SK-N-SH (cell line): ENCODE measurements at regions not wholly inside any gene's neighbourhood (a gene's known extent, or its start where the extent isn't known, plus 50 kb on each side); places are given as distances from the start of the nearest gene placed in this dataset.
"Not testable (repeated sequence)": the region's sequence is repeated elsewhere in the genome, so short reads cannot be mapped to it uniquely, and the experiment has no call there.

Experiments
- CTCF ChIA-PET: fragments of 300-600, 350-600 bp; formaldehyde crosslinking; extraction: SDS; loops from one replicate; lab custom pipeline; 2021; lab: Yijun Ruan, JAX
- POLR2A ChIA-PET: fragments of 350-600 bp; sonication (Branson Sonifier 250); formaldehyde crosslinking; extraction: SDS; loops from one replicate; lab custom pipeline; 2020; ENCODE audit warnings: antibody characterized with exemption, inconsistent platforms; lab: Yijun Ruan, JAX
- DNase-seq: peaks from one replicate; pipeline ENCODE4 v3.0.0; 2012
- H2AFZ ChIP-seq: fragments of 200-600 bp; sonication (generic); 2 replicates; pipeline ENCODE4 v1.8.1; 2016; ENCODE audit warnings: antibody characterized with exemption, mild to moderate bottlenecking, low read depth
- H3F3A ChIP-seq: fragments of 200-600 bp; sonication (generic); replicated peaks from 2 replicates; pipeline ENCODE3; 2016; ENCODE audit warnings: antibody characterized with exemption, mild to moderate bottlenecking; ENCODE audit not compliant: insufficient read depth
- H3K27ac ChIP-seq, 2 experiments: fragments of 200-500 bp in 1 of 2; fragments of 200-600 bp in 1 of 2; sonication (Bioruptor generic) in 1 of 2; sonication (generic), shearing (Covaris generic) in 1 of 2; 2 replicates each; pipeline versions ENCODE4 v1.5.1 to v1.6.1; 2014 to 2016; ENCODE audit warnings: low read depth in 2 of 2, inconsistent platforms in 1 of 2, low read length in 1 of 2, mild to moderate bottlenecking in 1 of 2, mixed read lengths in 1 of 2
- H3K27me3 ChIP-seq: fragments of 200-600 bp; sonication (generic), shearing (Covaris generic); 2 replicates; pipeline ENCODE4 v1.6.1; 2016; ENCODE audit warnings: mixed run types; ENCODE audit not compliant: insufficient read depth
- H3K36me3 ChIP-seq, 2 experiments: fragments of 200-500 bp in 1 of 2; fragments of 200-600 bp in 1 of 2; sonication (Bioruptor generic) in 1 of 2; sonication (generic) in 1 of 2; replicated peaks in 1 of 2; 2 replicates each; pipeline versions ENCODE3 to v1.5.1; 2014 to 2016; ENCODE audit warnings: low read length in 1 of 2, mild to moderate bottlenecking in 1 of 2; ENCODE audit not compliant: insufficient read depth in 2 of 2, control insufficient read depth in 1 of 2
- H3K4me1 ChIP-seq, 2 experiments: fragments of 200-500 bp in 1 of 2; fragments of 200-600 bp in 1 of 2; sonication (Bioruptor generic) in 1 of 2; sonication (generic), shearing (Covaris generic) in 1 of 2; 2 replicates each; pipeline versions ENCODE4 v1.5.1 to v1.6.1; 2014 to 2016; ENCODE audit warnings: low read depth in 1 of 2, low read length in 1 of 2, mixed run types in 1 of 2; ENCODE audit not compliant: insufficient read depth in 2 of 2, control insufficient read depth in 1 of 2
- H3K4me2 ChIP-seq: fragments of 200-600 bp; sonication (generic), shearing (Covaris generic); 2 replicates; pipeline ENCODE4 v1.6.1; 2017; ENCODE audit warnings: mixed run types
- H3K4me3 ChIP-seq, 2 experiments: fragments of 200-500 bp in 1 of 2; fragments of 200-600 bp in 1 of 2; sonication (Bioruptor generic) in 1 of 2; sonication (generic), shearing (Covaris generic) in 1 of 2; 2 replicates each; pipeline versions ENCODE4 v1.5.1 to v1.8.1; 2014 to 2016; ENCODE audit warnings: low read depth in 2 of 2, inconsistent platforms in 1 of 2, low read length in 1 of 2, mild to moderate bottlenecking in 1 of 2, mixed read lengths in 1 of 2, moderate library complexity in 1 of 2
- H3K79me2 ChIP-seq: fragments of 200-600 bp; sonication (generic); 2 replicates; pipeline ENCODE4 v1.8.1; 2017; ENCODE audit warnings: mild to moderate bottlenecking; ENCODE audit not compliant: insufficient read depth
- H3K9ac ChIP-seq: fragments of 200-600 bp; sonication (generic); 2 replicates; pipeline ENCODE4 v1.6.1; 2017; ENCODE audit warnings: mixed run types
- H3K9me2 ChIP-seq: fragments of 200-600 bp; sonication (generic); 2 replicates; pipeline ENCODE4 v1.6.1; 2017; ENCODE audit warnings: mixed run types
- H3K9me3 ChIP-seq: fragments of 200-600 bp; sonication (generic); 2 replicates; pipeline ENCODE4 v1.6.1; 2017; ENCODE audit warnings: mixed run types, mild to moderate bottlenecking, moderate library complexity
- H4K20me1 ChIP-seq: fragments of 200-600 bp; sonication (generic); 2 replicates; pipeline ENCODE4 v1.6.1; 2017; ENCODE audit warnings: mild to moderate bottlenecking, mixed run types; ENCODE audit not compliant: insufficient read depth
- CHD2 ChIP-seq: fragments of 150-350 bp; IDR thresholded peaks from 2 replicates; pipeline ENCODE4 v1.6.1; 2018; ENCODE audit warnings: low read length; ENCODE audit not compliant: partially characterized antibody
- ELF1 ChIP-seq: IDR thresholded peaks from 2 replicates; pipeline ENCODE4 v1.4.0; 2012
- FOXJ3 ChIP-seq: sonication (generic); formaldehyde crosslinking; IDR thresholded peaks from 2 replicates; pipeline ENCODE4 v1.5.1; 2020; ENCODE audit warnings: mild to moderate bottlenecking, missing genetic modification reagents
- GATA2 ChIP-seq: sonication (generic); formaldehyde crosslinking; IDR thresholded peaks from 2 replicates; pipeline ENCODE4 v1.5.0; 2020; ENCODE audit warnings: mild to moderate bottlenecking, missing genetic modification reagents
- MEF2A ChIP-seq: IDR thresholded peaks from 2 replicates; pipeline ENCODE4 v1.4.0; 2012; ENCODE audit warnings: low read depth, borderline replicate concordance
- RAD21 ChIP-seq: IDR thresholded peaks from 2 replicates; pipeline ENCODE4 v1.6.1; 2012; ENCODE audit warnings: mild to moderate bottlenecking, low read length
- RCOR1 ChIP-seq: fragments of 150-350 bp; IDR thresholded peaks from 2 replicates; pipeline ENCODE4 v1.6.1; 2017; ENCODE audit warnings: antibody characterized with exemption, low read length
- TAF1 ChIP-seq: IDR thresholded peaks from 2 replicates; pipeline ENCODE4 v1.6.1; 2012; ENCODE audit warnings: low read depth, mild to moderate bottlenecking, low read length, moderate library complexity, borderline replicate concordance
- TEAD4 ChIP-seq: IDR thresholded peaks from 2 replicates; pipeline ENCODE4 v1.4.0; 2012; ENCODE audit warnings: mild to moderate bottlenecking, borderline replicate concordance; ENCODE audit not compliant: insufficient read depth
- YY1 ChIP-seq: IDR thresholded peaks from 2 replicates; pipeline ENCODE4 v1.4.0; 2012; ENCODE audit warnings: low read depth, mild to moderate bottlenecking
- WGBS: methylation state at CpG from one replicate; pipeline ENCODE4 v1.1.6; 2017; ENCODE audit warnings: low lambda C conversion rate; 5-methylcytosine and 5-hydroxymethylcytosine counted together
- TF ChIP-seq, protein P1 (sequence below): IDR thresholded peaks from 2 replicates; pipeline ENCODE4 v1.4.0; 2012; ENCODE audit warnings: low read depth, borderline replicate concordance
- TF ChIP-seq, protein P2 (sequence below): fragments of 200-600 bp; sonication (generic); IDR thresholded peaks from 2 replicates; pipeline ENCODE4 v1.6.1; 2017; ENCODE audit warnings: antibody characterized with exemption, mild to moderate bottlenecking, moderate library complexity
- TF ChIP-seq, protein P3 (sequence below): IDR thresholded peaks from 2 replicates; pipeline ENCODE4 v1.6.1; 2012; ENCODE audit warnings: mild to moderate bottlenecking, low read depth, low read length, moderate library complexity
- TF ChIP-seq, protein P4 (sequence below): IDR thresholded peaks from 2 replicates; pipeline ENCODE4; 2012

DNA sequence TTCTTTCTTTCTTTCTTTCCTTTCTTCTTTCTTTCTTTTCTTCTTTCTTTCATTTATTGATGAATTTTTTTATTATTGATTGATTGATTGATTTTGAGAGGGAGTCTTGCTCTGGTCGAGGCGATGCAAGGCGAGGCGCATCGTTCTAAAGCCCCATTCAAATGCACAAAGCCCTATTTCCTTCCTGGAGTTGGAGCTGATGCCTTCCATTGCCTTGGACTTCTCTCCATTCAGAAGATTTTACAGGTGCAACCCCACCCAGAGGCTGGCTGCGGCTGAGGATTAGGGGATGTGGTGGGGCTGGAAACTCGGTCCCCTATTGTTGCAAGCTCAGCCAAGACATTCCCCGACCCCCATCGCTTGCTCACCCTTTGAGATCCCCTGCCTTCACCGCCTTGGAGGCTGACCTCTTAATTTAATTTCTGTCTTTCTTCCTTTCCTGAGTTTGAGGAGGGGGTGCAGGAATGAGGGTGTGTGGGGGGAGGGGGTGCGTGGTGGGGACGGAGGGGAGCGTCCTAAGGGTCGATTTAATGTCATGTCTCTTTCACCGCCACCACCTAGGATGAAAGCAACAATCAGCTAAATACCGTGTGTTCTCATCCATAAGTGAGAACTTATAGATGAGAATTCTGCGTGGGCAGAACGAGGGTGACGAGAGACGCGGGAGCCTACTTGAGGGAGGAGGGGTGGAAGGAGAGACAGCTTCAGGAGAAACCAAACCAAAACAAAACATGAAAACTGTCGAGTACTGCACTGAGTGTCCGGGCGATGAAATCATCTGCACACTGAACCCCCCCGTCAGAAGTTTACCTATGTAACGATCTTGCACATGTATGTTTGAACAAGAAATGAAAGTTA lies 3913.9 kb upstream of the OR11H1 start (continued):
- TF ChIP-seq, protein P1, sequence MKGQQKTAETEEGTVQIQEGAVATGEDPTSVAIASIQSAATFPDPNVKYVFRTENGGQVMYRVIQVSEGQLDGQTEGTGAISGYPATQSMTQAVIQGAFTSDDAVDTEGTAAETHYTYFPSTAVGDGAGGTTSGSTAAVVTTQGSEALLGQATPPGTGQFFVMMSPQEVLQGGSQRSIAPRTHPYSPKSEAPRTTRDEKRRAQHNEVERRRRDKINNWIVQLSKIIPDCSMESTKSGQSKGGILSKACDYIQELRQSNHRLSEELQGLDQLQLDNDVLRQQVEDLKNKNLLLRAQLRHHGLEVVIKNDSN: no peak

DNA sequence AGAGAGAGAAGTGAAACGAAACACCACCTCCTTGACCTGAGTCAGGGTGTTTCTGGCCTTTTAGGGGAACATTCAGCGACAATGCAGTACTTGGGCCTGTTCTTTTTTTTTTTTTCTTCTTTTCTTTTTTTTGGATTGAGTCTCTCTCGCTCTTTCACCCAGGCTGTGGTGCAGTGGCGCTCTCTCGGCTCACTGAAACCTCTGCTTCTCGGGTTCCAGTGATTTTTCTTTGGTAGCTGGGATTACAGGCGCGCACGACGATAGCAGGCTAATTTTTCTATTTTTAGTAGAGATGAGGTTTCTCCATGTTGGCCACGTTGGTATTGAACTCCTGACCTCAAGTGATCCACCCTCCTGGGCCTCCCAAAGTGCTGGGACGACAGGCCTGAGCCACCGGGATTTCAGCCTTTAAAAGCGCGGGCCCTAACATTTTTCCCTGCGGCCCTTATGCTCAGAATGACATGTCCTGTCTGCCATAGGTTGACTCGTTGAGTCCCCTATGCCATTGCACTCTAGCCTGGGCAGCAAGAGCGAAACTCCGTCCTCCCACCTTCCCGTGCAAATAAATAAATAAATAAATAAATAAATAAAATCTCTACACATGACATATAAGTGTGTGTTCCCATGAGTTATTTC lies 3913.1 kb upstream of the OR11H1 start:
- WGBS: 36% methylated on average over 20 of the region's 20 CpGs
- H3K4me1 ChIP-seq, DNase-seq, CTCF ChIA-PET, H3K79me2 ChIP-seq, H2AFZ ChIP-seq, H3K9me2 ChIP-seq, H3K4me3 ChIP-seq, H3K9me3 ChIP-seq, H4K20me1 ChIP-seq, H3K9ac ChIP-seq, H3K4me2 ChIP-seq, POLR2A ChIA-PET, H3K27me3 ChIP-seq, H3K27ac ChIP-seq, H3F3A ChIP-seq, H3K36me3 ChIP-seq: not testable (repeated sequence)

DNA sequence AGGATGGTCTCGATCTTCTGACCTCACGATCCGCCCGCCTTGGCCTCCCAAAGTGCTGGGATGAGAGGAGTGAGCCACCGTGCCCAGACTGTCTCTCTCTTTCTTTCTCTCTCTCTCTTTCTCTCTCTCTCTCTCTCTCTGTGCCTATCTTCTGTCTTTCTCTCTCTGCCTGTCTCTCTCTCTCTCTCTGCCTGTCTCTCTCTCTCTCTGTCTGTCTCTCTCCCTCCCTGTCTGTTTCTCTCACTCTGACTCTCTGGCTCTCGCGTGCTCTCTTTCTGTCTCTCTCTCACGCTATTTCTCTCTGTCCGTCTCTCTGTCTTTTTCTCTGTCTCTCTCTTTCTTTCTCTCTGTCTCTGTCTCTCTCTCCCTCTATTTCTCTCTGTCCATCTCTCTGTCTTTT lies 3911.2 kb upstream of the OR11H1 start:
- DNase-seq: no peak
- Histone ChIP-seq H3F3A (no peaks in the 10 kb centered on the region), H3K4me3 (no peak overlapping the region), H3K9me2 (no peaks in the 10 kb centered on the region), H3K27ac (no peak overlapping the region), H3K27me3 (no peaks in the 10 kb centered on the region), H3K36me3 (no peaks in the 10 kb centered on the region), H3K4me1 (no peaks in the 10 kb centered on the region), H3K4me2 (no peak overlapping the region), H4K20me1 (no peaks in the 10 kb centered on the region), H2AFZ (no peak overlapping the region), H3K9ac (no peak overlapping the region), H3K9me3 (0 out of 2 replicates have a peak, but pooled peaks cover 4% of the 10 kb centered on the region), H3K79me2 (no peaks in the 10 kb centered on the region)
- ChIA-PET POLR2A (no interaction called here), CTCF (no interaction called here)
- TF ChIP-seq, protein P2, sequence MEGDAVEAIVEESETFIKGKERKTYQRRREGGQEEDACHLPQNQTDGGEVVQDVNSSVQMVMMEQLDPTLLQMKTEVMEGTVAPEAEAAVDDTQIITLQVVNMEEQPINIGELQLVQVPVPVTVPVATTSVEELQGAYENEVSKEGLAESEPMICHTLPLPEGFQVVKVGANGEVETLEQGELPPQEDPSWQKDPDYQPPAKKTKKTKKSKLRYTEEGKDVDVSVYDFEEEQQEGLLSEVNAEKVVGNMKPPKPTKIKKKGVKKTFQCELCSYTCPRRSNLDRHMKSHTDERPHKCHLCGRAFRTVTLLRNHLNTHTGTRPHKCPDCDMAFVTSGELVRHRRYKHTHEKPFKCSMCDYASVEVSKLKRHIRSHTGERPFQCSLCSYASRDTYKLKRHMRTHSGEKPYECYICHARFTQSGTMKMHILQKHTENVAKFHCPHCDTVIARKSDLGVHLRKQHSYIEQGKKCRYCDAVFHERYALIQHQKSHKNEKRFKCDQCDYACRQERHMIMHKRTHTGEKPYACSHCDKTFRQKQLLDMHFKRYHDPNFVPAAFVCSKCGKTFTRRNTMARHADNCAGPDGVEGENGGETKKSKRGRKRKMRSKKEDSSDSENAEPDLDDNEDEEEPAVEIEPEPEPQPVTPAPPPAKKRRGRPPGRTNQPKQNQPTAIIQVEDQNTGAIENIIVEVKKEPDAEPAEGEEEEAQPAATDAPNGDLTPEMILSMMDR: no peak
- TF ChIP-seq MEF2A (no peak), GATA2 (no peak), TEAD4 (no peak), TAF1 (no peak), ELF1 (no peak), FOXJ3 (no peak), RAD21 (no peak), RCOR1 (no peak), CHD2 (no peak), YY1 (no peak)
- TF ChIP-seq, protein P3, sequence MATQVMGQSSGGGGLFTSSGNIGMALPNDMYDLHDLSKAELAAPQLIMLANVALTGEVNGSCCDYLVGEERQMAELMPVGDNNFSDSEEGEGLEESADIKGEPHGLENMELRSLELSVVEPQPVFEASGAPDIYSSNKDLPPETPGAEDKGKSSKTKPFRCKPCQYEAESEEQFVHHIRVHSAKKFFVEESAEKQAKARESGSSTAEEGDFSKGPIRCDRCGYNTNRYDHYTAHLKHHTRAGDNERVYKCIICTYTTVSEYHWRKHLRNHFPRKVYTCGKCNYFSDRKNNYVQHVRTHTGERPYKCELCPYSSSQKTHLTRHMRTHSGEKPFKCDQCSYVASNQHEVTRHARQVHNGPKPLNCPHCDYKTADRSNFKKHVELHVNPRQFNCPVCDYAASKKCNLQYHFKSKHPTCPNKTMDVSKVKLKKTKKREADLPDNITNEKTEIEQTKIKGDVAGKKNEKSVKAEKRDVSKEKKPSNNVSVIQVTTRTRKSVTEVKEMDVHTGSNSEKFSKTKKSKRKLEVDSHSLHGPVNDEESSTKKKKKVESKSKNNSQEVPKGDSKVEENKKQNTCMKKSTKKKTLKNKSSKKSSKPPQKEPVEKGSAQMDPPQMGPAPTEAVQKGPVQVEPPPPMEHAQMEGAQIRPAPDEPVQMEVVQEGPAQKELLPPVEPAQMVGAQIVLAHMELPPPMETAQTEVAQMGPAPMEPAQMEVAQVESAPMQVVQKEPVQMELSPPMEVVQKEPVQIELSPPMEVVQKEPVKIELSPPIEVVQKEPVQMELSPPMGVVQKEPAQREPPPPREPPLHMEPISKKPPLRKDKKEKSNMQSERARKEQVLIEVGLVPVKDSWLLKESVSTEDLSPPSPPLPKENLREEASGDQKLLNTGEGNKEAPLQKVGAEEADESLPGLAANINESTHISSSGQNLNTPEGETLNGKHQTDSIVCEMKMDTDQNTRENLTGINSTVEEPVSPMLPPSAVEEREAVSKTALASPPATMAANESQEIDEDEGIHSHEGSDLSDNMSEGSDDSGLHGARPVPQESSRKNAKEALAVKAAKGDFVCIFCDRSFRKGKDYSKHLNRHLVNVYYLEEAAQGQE: no peak
- TF ChIP-seq, protein P4, sequence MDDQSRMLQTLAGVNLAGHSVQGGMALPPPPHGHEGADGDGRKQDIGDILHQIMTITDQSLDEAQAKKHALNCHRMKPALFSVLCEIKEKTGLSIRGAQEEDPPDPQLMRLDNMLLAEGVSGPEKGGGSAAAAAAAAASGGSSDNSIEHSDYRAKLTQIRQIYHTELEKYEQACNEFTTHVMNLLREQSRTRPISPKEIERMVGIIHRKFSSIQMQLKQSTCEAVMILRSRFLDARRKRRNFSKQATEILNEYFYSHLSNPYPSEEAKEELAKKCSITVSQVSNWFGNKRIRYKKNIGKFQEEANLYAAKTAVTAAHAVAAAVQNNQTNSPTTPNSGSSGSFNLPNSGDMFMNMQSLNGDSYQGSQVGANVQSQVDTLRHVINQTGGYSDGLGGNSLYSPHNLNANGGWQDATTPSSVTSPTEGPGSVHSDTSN: no peak
- 23% methylated on average over 9 of the region's 9 CpGs for WGBS
